OCI-LY7 (cell line): ENCODE measurements at regions not wholly inside any gene's neighbourhood (a gene's known extent, or its start where the extent isn't known, plus 50 kb on each side); places are given as distances from the start of the nearest gene placed in this dataset.

Experiments used
- BruUV-seq: library from RNA; stranded (reverse); fragments of 400-500 nt; replicated peaks from 2 replicates; lab custom pipeline; 2021; lab: Mats Ljungman, UMichigan
- CTCF ChIA-PET: fragments of 300-600 bp; sonication (Branson Sonifier 250); formaldehyde crosslinking; loops from one replicate; lab custom pipeline; 2022; ENCODE audit warnings: antibody characterized with exemption; ENCODE audit not compliant: unreplicated experiment; lab: Charles Lee
- POLR2A ChIA-PET: fragments of 300-600 bp; sonication (Branson Sonifier 250); formaldehyde crosslinking; loops from one replicate; lab custom pipeline; 2022; ENCODE audit warnings: antibody characterized with exemption; lab: Charles Lee
- DNase-seq: peaks from one replicate; pipeline ENCODE4 v3.0.0-alpha.2; 2015; ENCODE audit warnings: low spot score
- H2AFZ ChIP-seq: fragments of 200-600 bp; sonication (generic), shearing (Covaris generic); 2 replicates; pipeline ENCODE4 v1.6.1; 2014; ENCODE audit warnings: mild to moderate bottlenecking, antibody characterized with exemption, low read length, moderate library complexity
- H3K27ac ChIP-seq: fragments of 200-600 bp; sonication (generic); 2 replicates; pipeline ENCODE4 v1.5.1; 2014; ENCODE audit warnings: mixed run types, low read depth, mild to moderate bottlenecking, moderate library complexity, low read length, inconsistent platforms; ENCODE audit not compliant: poor library complexity, severe bottlenecking
- H3K36me3 ChIP-seq: fragments of 200-600 bp; sonication (generic); 2 replicates; pipeline ENCODE4 v1.6.1; 2014; ENCODE audit warnings: mild to moderate bottlenecking, antibody characterized with exemption, low read length, moderate library complexity, mixed read lengths; ENCODE audit not compliant: insufficient read depth
- H3K4me1 ChIP-seq: fragments of 200-600 bp; sonication (generic); 2 replicates; pipeline ENCODE4 v1.5.1; 2014; ENCODE audit warnings: mild to moderate bottlenecking, low read length; ENCODE audit not compliant: insufficient read depth, poor library complexity, severe bottlenecking
- H3K4me2 ChIP-seq: fragments of 200-600 bp; sonication (generic); 2 replicates; pipeline ENCODE4 v1.6.1; 2014; ENCODE audit warnings: mild to moderate bottlenecking, low read length
- H3K4me3 ChIP-seq: fragments of 200-600 bp; sonication (generic); 2 replicates; pipeline ENCODE4 v1.5.1; 2014; ENCODE audit warnings: mild to moderate bottlenecking, low read depth, low read length; ENCODE audit not compliant: poor library complexity, severe bottlenecking
- H3K79me2 ChIP-seq: fragments of 200-600 bp; sonication (generic); 2 replicates; pipeline ENCODE4 v1.6.1; 2016; ENCODE audit warnings: low read depth, mild to moderate bottlenecking, low read length, moderate library complexity, mixed read lengths; ENCODE audit not compliant: insufficient read depth
- H3K9me2 ChIP-seq: fragments of 200-600 bp; sonication (generic); 2 replicates; pipeline ENCODE4 v1.6.1; 2016; ENCODE audit warnings: mild to moderate bottlenecking, low read length, mixed read lengths; ENCODE audit not compliant: insufficient read depth
- H3K9me3 ChIP-seq: fragments of 200-600 bp; sonication (generic); 2 replicates; pipeline ENCODE4 v1.6.1; 2014; ENCODE audit warnings: mild to moderate bottlenecking, mixed run types, low read length, mixed read lengths
- H4K20me1 ChIP-seq: fragments of 200-600 bp; sonication (generic); 2 replicates; pipeline ENCODE4 v1.6.1; 2014; ENCODE audit warnings: mild to moderate bottlenecking, antibody characterized with exemption, low read length, moderate library complexity, mixed read lengths; ENCODE audit not compliant: insufficient read depth
- EZH2phosphoT487 ChIP-seq: fragments of 200-600 bp; sonication (generic); IDR thresholded peaks from 2 replicates; pipeline ENCODE4 v1.6.1; 2018; ENCODE audit warnings: low read depth, borderline replicate concordance, mild to moderate bottlenecking, mixed run types, antibody characterized with exemption, low read length, moderate library complexity, mixed read lengths
- intact Hi-C: fragments of 100-400 bp; cut with micrococcal nuclease; formaldehyde crosslinking; loops from one replicate; pipeline ENCODE4 v1.10.0; 2022; ENCODE audit not compliant: unreplicated experiment
- TF ChIP-seq, protein P1 (sequence below): fragments of 200-600 bp; sonication (generic); conservative IDR thresholded peaks from 2 replicates; pipeline ENCODE4 v1.5.1; 2014; ENCODE audit warnings: mild to moderate bottlenecking, antibody characterized with exemption, low read length, moderate library complexity, mixed read lengths

DNA sequence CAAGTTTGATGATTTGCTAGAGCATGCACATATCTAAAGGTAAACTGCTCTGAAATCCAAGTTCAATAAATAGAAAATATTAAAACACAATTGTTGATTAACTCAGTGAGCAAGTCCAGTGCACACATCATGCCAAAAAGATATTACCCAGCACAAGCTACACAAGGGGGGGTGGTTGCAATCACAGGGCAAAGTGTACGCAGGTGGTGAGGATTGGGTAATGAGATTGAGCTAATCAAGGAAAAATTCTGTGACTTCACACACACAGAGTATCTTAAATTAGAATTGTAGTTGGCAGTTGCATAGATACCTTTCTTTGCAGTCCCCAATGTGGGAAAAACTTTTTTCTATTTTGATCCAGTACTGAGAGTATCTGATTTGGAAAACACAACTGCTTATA is 156.1 kb upstream of the NTRK2 start:
- no peak for TF ChIP-seq EZH2phosphoT487
- TF ChIP-seq, protein P1, sequence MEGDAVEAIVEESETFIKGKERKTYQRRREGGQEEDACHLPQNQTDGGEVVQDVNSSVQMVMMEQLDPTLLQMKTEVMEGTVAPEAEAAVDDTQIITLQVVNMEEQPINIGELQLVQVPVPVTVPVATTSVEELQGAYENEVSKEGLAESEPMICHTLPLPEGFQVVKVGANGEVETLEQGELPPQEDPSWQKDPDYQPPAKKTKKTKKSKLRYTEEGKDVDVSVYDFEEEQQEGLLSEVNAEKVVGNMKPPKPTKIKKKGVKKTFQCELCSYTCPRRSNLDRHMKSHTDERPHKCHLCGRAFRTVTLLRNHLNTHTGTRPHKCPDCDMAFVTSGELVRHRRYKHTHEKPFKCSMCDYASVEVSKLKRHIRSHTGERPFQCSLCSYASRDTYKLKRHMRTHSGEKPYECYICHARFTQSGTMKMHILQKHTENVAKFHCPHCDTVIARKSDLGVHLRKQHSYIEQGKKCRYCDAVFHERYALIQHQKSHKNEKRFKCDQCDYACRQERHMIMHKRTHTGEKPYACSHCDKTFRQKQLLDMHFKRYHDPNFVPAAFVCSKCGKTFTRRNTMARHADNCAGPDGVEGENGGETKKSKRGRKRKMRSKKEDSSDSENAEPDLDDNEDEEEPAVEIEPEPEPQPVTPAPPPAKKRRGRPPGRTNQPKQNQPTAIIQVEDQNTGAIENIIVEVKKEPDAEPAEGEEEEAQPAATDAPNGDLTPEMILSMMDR = no peak
- Histone ChIP-seq H3K36me3 (no peaks in the 10 kb centered on the region), H3K27ac (no peak overlapping the region), H3K9me3 (no peaks in the 10 kb centered on the region), H3K79me2 (no peaks in the 10 kb centered on the region), H3K9me2 (no peaks in the 10 kb centered on the region), H2AFZ (no peak overlapping the region), H3K4me1 (no peaks in the 10 kb centered on the region), H3K4me2 (no peak overlapping the region), H4K20me1 (no peaks in the 10 kb centered on the region), H3K4me3 (no peak overlapping the region)
- ChIA-PET POLR2A (no interaction called here), CTCF (no interaction called here)
- BruUV-seq = no TSS peak
- DNase-seq = no peak
- intact Hi-C loops = no loop called here

GRCh38 chr9:84513979-84514378 is 155.6 kb upstream of the NTRK2 start:
- intact Hi-C loops = no loop called here

GRCh38 chr9:84514421-84514820 is 155.1 kb upstream of the NTRK2 start:
- Histone ChIP-seq H3K27ac (no peak overlapping the region), H3K4me2 (no peak overlapping the region), H2AFZ (no peak overlapping the region), H3K79me2 (no peaks in the 10 kb centered on the region), H3K36me3 (no peaks in the 10 kb centered on the region), H3K9me2 (no peaks in the 10 kb centered on the region), H3K9me3 (no peaks in the 10 kb centered on the region), H3K4me1 (no peaks in the 10 kb centered on the region), H4K20me1 (no peaks in the 10 kb centered on the region), H3K4me3 (no peak overlapping the region)
- ChIA-PET CTCF (no interaction called here), POLR2A (no interaction called here)
- TF ChIP-seq, protein P1 = no peak
- intact Hi-C loops = no loop called here
- no peak for DNase-seq
- no TSS peak for BruUV-seq

More at GRCh38 chr9:84513979-84514378, 155.6 kb upstream of the NTRK2 start:
- POLR2A ChIA-PET = no interaction called here
- Histone ChIP-seq H3K79me2 (no peaks in the 10 kb centered on the region), H3K27ac (no peak overlapping the region), H3K4me1 (no peaks in the 10 kb centered on the region), H3K4me2 (no peak overlapping the region), H4K20me1 (no peaks in the 10 kb centered on the region), H2AFZ (no peak overlapping the region), H3K4me3 (no peak overlapping the region), H3K9me3 (no peaks in the 10 kb centered on the region), H3K36me3 (no peaks in the 10 kb centered on the region), H3K9me2 (no peaks in the 10 kb centered on the region)
- TF ChIP-seq, protein P1 = no peak
- no peak for TF ChIP-seq EZH2phosphoT487
- CTCF ChIA-PET = no interaction called here
- no peak for DNase-seq
- BruUV-seq = no TSS peak
